GM12878 (cell line): ENCODE measurements at regions not wholly inside any gene's neighbourhood (a gene's known extent, or its start where the extent isn't known, plus 50 kb on each side); places are given as distances from the start of the nearest gene placed in this dataset.

Experiments used
- ATAC-seq: fragments of 200-7000 bp; cut with Tn5 transposase; 3 replicates; pipeline ENCODE4 v1.9.1; 2020; ENCODE audit warnings: mild to moderate bottlenecking, moderate library complexity
- BruUV-seq: library from RNA; stranded (reverse); fragments of 400-500 nt; replicated peaks from 2 replicates; lab custom pipeline; 2021; lab: Mats Ljungman, UMichigan
- CTCF ChIA-PET: fragments of 300-600 bp; sonication (Branson Sonifier 250); formaldehyde crosslinking; extraction: SDS; loops from one replicate; lab custom pipeline; 2021; ENCODE audit warnings: inconsistent platforms; lab: Yijun Ruan, JAX
- POLR2A ChIA-PET: fragments of 350-600 bp; formaldehyde crosslinking; extraction: SDS; loops from one replicate; lab custom pipeline; 2021; ENCODE audit warnings: inconsistent platforms; lab: Charles Lee
- RAD21 ChIA-PET: fragments of 300-600 bp; sonication (Branson Sonifier 250); formaldehyde crosslinking; loops from one replicate; lab custom pipeline; 2023; ENCODE audit warnings: antibody characterized with exemption; ENCODE audit not compliant: unreplicated experiment; lab: Charles Lee
- SMC1A ChIA-PET: fragments of 300-600 bp; sonication (Branson Sonifier 250); formaldehyde crosslinking; loops from one replicate; lab custom pipeline; 2023; ENCODE audit not compliant: unreplicated experiment, uncharacterized antibody; lab: Charles Lee
- DNase-seq: peaks from one replicate; pipeline ENCODE4 v3.0.0-alpha.2; 2011; ENCODE audit warnings: low read depth, low spot score
- FAIRE-seq: peaks from 3 replicates; lab custom pipeline; 2011; peaks lifted over from hg19 to GRCh38; lab: Jason Lieb, UNC
- H2AFZ ChIP-seq: 2 replicates; pipeline ENCODE4 v1.6.0; 2011; ENCODE audit warnings: low read depth, low read length, control low read depth; ENCODE audit not compliant: control insufficient read depth
- H3K27ac ChIP-seq: 2 replicates; pipeline ENCODE4 v1.5.1; 2011; ENCODE audit warnings: control low read depth; ENCODE audit not compliant: control insufficient read depth, insufficient read depth
- H3K27me3 ChIP-seq, 2 experiments: replicated peaks in 1 of 2; 2 replicates each; pipeline versions ENCODE4 v1.6.0 to v1.6.1; 2011; ENCODE audit warnings: low read length in 1 of 2; ENCODE audit not compliant: control insufficient read depth in 2 of 2, insufficient read depth in 2 of 2
- H3K36me3 ChIP-seq, 2 experiments: 2 replicates each; pipeline ENCODE4 v1.5.1; 2011; ENCODE audit warnings: low read length in 1 of 2; ENCODE audit not compliant: control insufficient read depth in 2 of 2, insufficient read depth in 2 of 2
- H3K4me1 ChIP-seq: 2 replicates; pipeline ENCODE4 v1.6.1; 2011; ENCODE audit warnings: mild to moderate bottlenecking, low read length, moderate library complexity, mixed read lengths; ENCODE audit not compliant: control insufficient read depth, insufficient read depth
- H3K4me2 ChIP-seq: 2 replicates; pipeline ENCODE4 v1.6.0; 2011; ENCODE audit warnings: control low read depth; ENCODE audit not compliant: control insufficient read depth, insufficient read depth
- H3K4me3 ChIP-seq: fragments of 200-600 bp; sonication (generic); 2 replicates; pipeline ENCODE4 v1.5.1; 2016
- H3K79me2 ChIP-seq: 2 replicates; pipeline ENCODE4 v1.6.0; 2011; ENCODE audit warnings: low read length; ENCODE audit not compliant: control insufficient read depth, insufficient read depth
- H3K9ac ChIP-seq: 2 replicates; pipeline ENCODE4 v1.8.0; 2011; ENCODE audit warnings: low read length, control low read depth, mixed read lengths; ENCODE audit not compliant: control insufficient read depth, insufficient read depth
- H3K9me3 ChIP-seq: replicated peaks from 3 replicates; pipeline ENCODE4 v1.5.1; 2011; ENCODE audit warnings: mild to moderate bottlenecking, low read length; ENCODE audit not compliant: control insufficient read depth, insufficient read depth
- H4K20me1 ChIP-seq: 2 replicates; pipeline ENCODE4 v1.6.0; 2011; ENCODE audit not compliant: control insufficient read depth, insufficient read depth
- BCLAF1 ChIP-seq: fragments of 450-650 bp; IDR thresholded peaks from 2 replicates; pipeline ENCODE4 v1.6.1; 2017; ENCODE audit warnings: antibody characterized with exemption, mild to moderate bottlenecking, moderate library complexity
- CBX5 ChIP-seq: sonication (generic); IDR thresholded peaks from 2 replicates; pipeline ENCODE4 v1.6.1; 2016; ENCODE audit warnings: low read depth, moderate library complexity, mild to moderate bottlenecking, inconsistent platforms
- ETV6 ChIP-seq, 2 experiments: fragments of 450-650 bp in 1 of 2; IDR thresholded peaks in 1 of 2; conservative IDR thresholded peaks in 1 of 2; 2 replicates each; pipeline ENCODE4 v1.6.1; 2014; ENCODE audit warnings: antibody characterized with exemption in 1 of 2, borderline replicate concordance in 1 of 2, low read depth in 1 of 2, mild to moderate bottlenecking in 1 of 2, moderate library complexity in 1 of 2
- FOXM1 ChIP-seq: IDR thresholded peaks from 2 replicates; pipeline ENCODE4 v1.6.1; 2012; ENCODE audit warnings: low read depth, mild to moderate bottlenecking, inconsistent platforms, low read length, moderate library complexity
- NR2C2 ChIP-seq: IDR thresholded peaks from 2 replicates; pipeline ENCODE4 v1.6.1; 2011; ENCODE audit warnings: borderline replicate concordance, low read depth; ENCODE audit not compliant: control insufficient read depth, insufficient read length
- NR2F1 ChIP-seq: fragments of 450-650 bp; conservative IDR thresholded peaks from 2 replicates; pipeline ENCODE4 v1.6.1; 2017; ENCODE audit warnings: mild to moderate bottlenecking
- PAX5 ChIP-seq: IDR thresholded peaks from 2 replicates; pipeline ENCODE4 v1.6.1; 2011; ENCODE audit warnings: low read depth, low read length, borderline replicate concordance
- PAX8 ChIP-seq: fragments of 450-650 bp; IDR thresholded peaks from 2 replicates; pipeline ENCODE4 v1.6.1; 2017; ENCODE audit warnings: mild to moderate bottlenecking, moderate library complexity
- SMAD1 ChIP-seq: fragments of 450-650 bp; IDR thresholded peaks from 2 replicates; pipeline ENCODE4 v1.6.1; 2018; ENCODE audit warnings: mild to moderate bottlenecking, low read depth; ENCODE audit not compliant: partially characterized antibody
- TARDBP ChIP-seq: IDR thresholded peaks from 2 replicates; pipeline ENCODE4 v1.6.1; 2016; ENCODE audit warnings: borderline replicate concordance
- WGBS: methylation state at CpG from one replicate; pipeline ENCODE4 v1.1.6; 2016; ENCODE audit warnings: low lambda C conversion rate; ENCODE audit not compliant: insufficient replicate concordance, insufficient coverage; ENCODE audit errors: missing lambda C conversion rate; 5-methylcytosine and 5-hydroxymethylcytosine counted together
- in situ Hi-C: fragments of 300-500 bp; cut with MboI; formaldehyde crosslinking; loops from 9 replicates; pipeline ENCODE4 v1.14.3; 2018; ENCODE audit warnings: mixed read lengths
- intact Hi-C: fragments of 100-400 bp; cut with micrococcal nuclease; formaldehyde crosslinking; loops from one replicate; pipeline ENCODE4 v1.14.2; 2022; ENCODE audit not compliant: unreplicated experiment

- TF ChIP-seq CBX5 (no peak), BCLAF1 (no peak)
Measured at GRCh38 chr2:15724235-15724634, 132.6 kb downstream of the DDX1 start (continued).

- SMC1A ChIA-PET = no interaction called here
Measured at GRCh38 chr2:15725101-15725781, 133.6 kb downstream of the DDX1 start.

More at GRCh38 chr2:15725101-15725781, 133.6 kb downstream of the DDX1 start:
- FAIRE-seq = no peak
- TF ChIP-seq NR2C2 (no peak), TARDBP (no peak), PAX5 (no peak), ETV6 (conservative IDR thresholded peaks at IDR 0.05 in 1 of 2, IDR thresholded peaks at IDR 0.05 in 1 of 2; ENCODE audit: borderline replicate concordance in 1 of 2, low read depth in 1 of 2) (no peak), FOXM1 (no peak), PAX8 (no peak), NR2F1 (no peak), SMAD1 (no peak)
- Histone ChIP-seq H3K27ac (no peak overlapping the region), H4K20me1 (no peaks in the 10 kb centered on the region), H3K9me3 (no peaks in the 10 kb centered on the region; the same call in 2 of the 3 replicates), H2AFZ (no peak overlapping the region), H3K27me3 (no peaks in the 10 kb centered on the region; a peak in 1 of 4 replicates), H3K79me2 (no peaks in the 10 kb centered on the region), H3K36me3 (no peaks in the 10 kb centered on the region), H3K9ac (no peak overlapping the region), H3K4me3 (no peak overlapping the region), H3K4me1 (peaks cover under 1% of the 10 kb centered on the region), H3K4me2 (no peak overlapping the region)
- intact Hi-C loops (no loop called here), in situ Hi-C loops (no loop called here)
- ChIA-PET RAD21 (no interaction called here), POLR2A (no interaction called here), CTCF (interaction anchor here (0.6 kb wide), 1 partner anchor 1173 kb away, joined by 3 read pairs; no protein-coding TSS in a partner anchor)
- DNase-seq = no peak
- 20% methylated on average over 13 of the region's 13 CpGs for WGBS
- no TSS peak for BruUV-seq
- no peak for ATAC-seq
